ENCODE measurements at regions not wholly inside any gene's neighbourhood (a gene's known extent, or its start where the extent isn't known, plus 50 kb on each side); places are given as distances from the start of the nearest gene placed in this dataset.
"Not testable (repeated sequence)": the region's sequence is repeated elsewhere in the genome, so short reads cannot be mapped to it uniquely, and the experiment has no call there.

GRCh38 chr2:3899536-3900155, 196.3 kb downstream of the DCDC2C start:
- no peak overlapping the region for H3K4me2 ChIP-seq (ENCODE audit: unreplicated experiment)
- H3K36me3 ChIP-seq (ENCODE audit: low read depth), result no peaks in the 10 kb centered on the region
- H3K9ac ChIP-seq, result no peak overlapping the region
- H3F3A ChIP-seq (ENCODE audit: insufficient read depth), result no peaks in the 10 kb centered on the region
- no peak overlapping the region for H3K4me3 ChIP-seq
- H3K79me2 ChIP-seq (ENCODE audit: insufficient read depth), result no peaks in the 10 kb centered on the region
- no peak for TF ChIP-seq EZH2phosphoT487 (IDR thresholded peaks at IDR 0.05; ENCODE audit: insufficient read depth, low read depth)
- no peak for TF ChIP-seq EZH2 (IDR thresholded peaks at IDR 0.05; ENCODE audit: insufficient read depth, poor library complexity, severe bottlenecking)
- no peaks in the 10 kb centered on the region for H3K9me3 ChIP-seq (ENCODE audit: low read depth)
- H3K4me1 ChIP-seq (ENCODE audit: insufficient read depth), result no peaks in the 10 kb centered on the region
- no peak overlapping the region for H3K27ac ChIP-seq
- no peaks in the 10 kb centered on the region for H3K9me2 ChIP-seq (ENCODE audit: insufficient read depth)
- no peak for DNase-seq
- no peaks in the 10 kb centered on the region for H3K27me3 ChIP-seq (replicated peaks; ENCODE audit: insufficient read depth)
- no peak overlapping the region for H2AFZ ChIP-seq
- WGBS, 2 experiments (ENCODE audit: low coverage in 1 of 2, low lambda C conversion rate in 2 of 2, missing lambda C conversion rate in 2 of 2), result 12 to 16% methylated on average over 4 of the region's 4 CpGs
- no peaks in the 10 kb centered on the region for H4K20me1 ChIP-seq (ENCODE audit: insufficient read depth)
- in situ Hi-C loops (cut with MboI), result no loop called here

- Histone ChIP-seq H3K4me3 (no peak overlapping the region), H2AFZ (no peak overlapping the region), H3K4me1 (ENCODE audit: insufficient read depth) (no peaks in the 10 kb centered on the region), H3K4me2 (ENCODE audit: unreplicated experiment) (no peak overlapping the region), H3K9me3 (ENCODE audit: low read depth) (no peaks in the 10 kb centered on the region), H3K79me2 (ENCODE audit: insufficient read depth) (no peaks in the 10 kb centered on the region), H3K9me2 (ENCODE audit: insufficient read depth) (no peaks in the 10 kb centered on the region), H4K20me1 (ENCODE audit: insufficient read depth) (no peaks in the 10 kb centered on the region), H3K27ac (no peak overlapping the region), H3K27me3 (replicated peaks; ENCODE audit: insufficient read depth) (no peaks in the 10 kb centered on the region), H3K9ac (no peak overlapping the region), H3F3A (ENCODE audit: insufficient read depth) (no peaks in the 10 kb centered on the region), H3K36me3 (ENCODE audit: low read depth) (no peaks in the 10 kb centered on the region)
- in situ Hi-C loops (cut with MboI), result no loop called here
- no peak for DNase-seq
- TF ChIP-seq EZH2 (IDR thresholded peaks at IDR 0.05; ENCODE audit: insufficient read depth, poor library complexity, severe bottlenecking), result no peak
- no peak for TF ChIP-seq EZH2phosphoT487 (IDR thresholded peaks at IDR 0.05; ENCODE audit: insufficient read depth, low read depth)
- 19 to 24% methylated on average over 8 of the region's 8 CpGs for WGBS, 2 experiments (ENCODE audit: low coverage in 1 of 2, low lambda C conversion rate in 2 of 2, missing lambda C conversion rate in 2 of 2)
Observed at GRCh38 chr2:3902131-3902530, 198.8 kb downstream of the DCDC2C start.

- Histone ChIP-seq H3K36me3 (ENCODE audit: low read depth) (no peaks in the 10 kb centered on the region), H3K4me1 (ENCODE audit: insufficient read depth) (no peaks in the 10 kb centered on the region), H3K4me3 (no peak overlapping the region), H3F3A (ENCODE audit: insufficient read depth) (no peaks in the 10 kb centered on the region), H2AFZ (no peak overlapping the region), H3K9me2 (ENCODE audit: insufficient read depth) (no peaks in the 10 kb centered on the region), H4K20me1 (ENCODE audit: insufficient read depth) (no peaks in the 10 kb centered on the region), H3K9ac (no peak overlapping the region), H3K79me2 (ENCODE audit: insufficient read depth) (no peaks in the 10 kb centered on the region), H3K27me3 (replicated peaks; ENCODE audit: insufficient read depth) (no peaks in the 10 kb centered on the region), H3K4me2 (ENCODE audit: unreplicated experiment) (no peak overlapping the region), H3K27ac (no peak overlapping the region), H3K9me3 (ENCODE audit: low read depth) (no peaks in the 10 kb centered on the region)
- no peak for DNase-seq
- TF ChIP-seq EZH2phosphoT487 (IDR thresholded peaks at IDR 0.05; ENCODE audit: insufficient read depth, low read depth) (no peak), EZH2 (IDR thresholded peaks at IDR 0.05; ENCODE audit: insufficient read depth, poor library complexity, severe bottlenecking) (no peak)
- in situ Hi-C loops (cut with MboI), result no loop called here
- WGBS, 2 experiments (ENCODE audit: low coverage in 1 of 2, low lambda C conversion rate in 2 of 2, missing lambda C conversion rate in 2 of 2), result 31% methylated on average over 6 of the region's 6 CpGs
Observed at GRCh38 chr2:3904061-3904460, 200.7 kb downstream of the DCDC2C start.

- H2AFZ ChIP-seq; H3K27ac ChIP-seq; H3K36me3 ChIP-seq (ENCODE audit: low read depth); H3K4me1 ChIP-seq (ENCODE audit: insufficient read depth); H3K27me3 ChIP-seq (replicated peaks; ENCODE audit: insufficient read depth); H3K79me2 ChIP-seq (ENCODE audit: insufficient read depth); H4K20me1 ChIP-seq (ENCODE audit: insufficient read depth); H3K4me2 ChIP-seq (ENCODE audit: unreplicated experiment); in situ Hi-C loops (cut with MboI); H3F3A ChIP-seq (ENCODE audit: insufficient read depth); H3K9ac ChIP-seq; DNase-seq; H3K4me3 ChIP-seq; H3K9me3 ChIP-seq (ENCODE audit: low read depth); H3K9me2 ChIP-seq (ENCODE audit: insufficient read depth): not testable (repeated sequence)
- 0 to 5% methylated on average over 1 of the region's 1 CpG for WGBS, 2 experiments (ENCODE audit: low coverage in 1 of 2, low lambda C conversion rate in 2 of 2, missing lambda C conversion rate in 2 of 2)
Observed at GRCh38 chr2:3908498-3908897, 205.1 kb downstream of the DCDC2C start.

- Histone ChIP-seq H3K27me3 (replicated peaks; ENCODE audit: insufficient read depth) (no peaks in the 10 kb centered on the region), H2AFZ (no peak overlapping the region), H3K4me2 (ENCODE audit: unreplicated experiment) (no peak overlapping the region), H3K36me3 (ENCODE audit: low read depth) (no peaks in the 10 kb centered on the region), H3K9ac (no peak overlapping the region), H3K4me1 (ENCODE audit: insufficient read depth) (no peaks in the 10 kb centered on the region), H4K20me1 (ENCODE audit: insufficient read depth) (no peaks in the 10 kb centered on the region), H3F3A (ENCODE audit: insufficient read depth) (no peaks in the 10 kb centered on the region), H3K27ac (no peak overlapping the region), H3K9me2 (ENCODE audit: insufficient read depth) (no peaks in the 10 kb centered on the region), H3K9me3 (ENCODE audit: low read depth) (no peaks in the 10 kb centered on the region), H3K79me2 (ENCODE audit: insufficient read depth) (no peaks in the 10 kb centered on the region), H3K4me3 (no peak overlapping the region)
- DNase-seq, result no peak
- in situ Hi-C loops (cut with MboI), result no loop called here
- TF ChIP-seq EZH2 (IDR thresholded peaks at IDR 0.05; ENCODE audit: insufficient read depth, poor library complexity, severe bottlenecking) (no peak), EZH2phosphoT487 (IDR thresholded peaks at IDR 0.05; ENCODE audit: insufficient read depth, low read depth) (no peak)
- WGBS, 2 experiments (ENCODE audit: low coverage in 1 of 2, low lambda C conversion rate in 2 of 2, missing lambda C conversion rate in 2 of 2), result 31 to 33% methylated on average over 12 to 13 of the region's 13 CpGs
Observed at GRCh38 chr2:3911882-3912455, 208.6 kb downstream of the DCDC2C start.

Data from GM23248 (cell line).